HG03575 (cell line): ENCODE measurements at regions not wholly inside any gene's neighbourhood (a gene's known extent, or its start where the extent isn't known, plus 50 kb on each side); places are given as distances from the start of the nearest gene placed in this dataset.

Experiments
- ATAC-seq: cut with Tn5 transposase; IDR thresholded peaks from one replicate; pipeline ENCODE4 v1.9.1; 2021; ENCODE audit not compliant: unreplicated experiment, insufficient number of reproducible peaks, low FRiP score; ENCODE audit errors: extremely low read depth

DNA sequence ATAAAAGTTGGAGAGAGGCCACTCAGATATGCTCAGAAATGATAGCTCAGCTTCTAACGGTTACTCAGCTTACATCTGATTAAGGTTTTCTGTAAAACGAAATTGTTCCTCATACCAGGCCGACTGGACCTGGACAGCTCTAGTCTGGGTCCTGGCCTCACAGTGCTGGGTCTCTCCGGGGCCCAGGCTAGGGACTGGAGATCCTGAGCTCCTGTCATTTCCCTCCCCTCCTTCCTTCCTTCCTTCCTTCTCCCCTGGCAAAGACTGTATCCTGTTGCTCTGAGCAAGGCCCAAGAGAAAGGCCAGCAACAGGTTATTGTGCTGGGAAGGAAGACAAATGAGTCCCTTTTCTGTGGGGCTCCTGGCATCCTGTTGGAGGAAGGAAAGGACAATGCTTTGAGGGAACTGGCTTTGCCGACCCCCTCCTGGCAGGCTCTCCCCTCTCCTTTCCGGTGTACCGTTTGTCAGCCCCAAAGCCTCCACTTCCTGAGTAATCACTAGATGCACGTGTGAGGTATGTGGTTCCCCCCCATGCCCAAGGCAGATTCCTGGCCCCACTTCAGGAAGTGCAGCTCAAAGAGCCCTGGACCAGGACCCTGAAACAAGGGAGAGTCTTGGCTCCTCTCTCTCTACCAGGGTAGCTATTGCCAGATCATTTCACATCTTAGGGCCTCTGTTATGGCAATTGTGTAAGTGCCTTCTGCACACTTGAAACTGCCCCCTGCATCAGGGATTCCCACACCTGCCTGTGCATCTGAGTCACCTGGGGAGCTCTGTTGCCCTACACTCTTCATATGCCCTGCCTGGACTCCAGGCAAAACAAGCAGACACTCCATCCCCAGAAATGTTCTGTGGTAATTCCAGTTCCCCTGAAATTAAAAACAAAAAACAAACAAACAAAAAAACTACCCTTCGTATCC, 212.7 kb upstream of the FGGY start:
- ATAC-seq, result no peak

GRCh38 chr1:59085101-59085500, 211.8 kb upstream of the FGGY start:
- no peak for ATAC-seq

GRCh38 chr1:59089036-59089798, 207.7 kb upstream of the FGGY start:
- no peak for ATAC-seq

DNA sequence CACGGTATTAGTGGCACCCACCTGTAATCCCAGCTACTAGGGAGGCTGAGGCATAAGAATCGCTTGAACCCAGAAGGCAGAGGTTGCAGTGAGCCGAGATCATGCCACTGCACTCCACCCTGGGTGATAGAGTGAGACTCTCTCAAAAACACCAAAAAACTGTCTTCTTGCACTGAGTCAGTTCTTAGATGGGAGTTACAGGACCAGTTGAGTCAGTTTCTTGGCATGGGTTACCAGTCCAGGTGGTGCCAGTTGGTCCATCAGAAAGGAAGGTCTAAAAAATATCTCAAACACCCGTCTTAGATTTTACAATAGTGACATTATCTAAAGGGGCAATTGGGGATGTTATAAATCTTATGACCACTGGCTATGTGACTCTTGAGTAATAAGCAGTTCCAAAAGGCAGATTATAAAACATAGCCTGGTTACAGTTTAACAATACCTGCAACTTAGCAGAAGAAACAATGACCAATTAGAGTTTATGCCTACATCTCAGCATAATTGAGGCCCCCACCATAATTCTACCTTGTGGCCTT, 206.9 kb upstream of the FGGY start:
- ATAC-seq, result no peak

DNA sequence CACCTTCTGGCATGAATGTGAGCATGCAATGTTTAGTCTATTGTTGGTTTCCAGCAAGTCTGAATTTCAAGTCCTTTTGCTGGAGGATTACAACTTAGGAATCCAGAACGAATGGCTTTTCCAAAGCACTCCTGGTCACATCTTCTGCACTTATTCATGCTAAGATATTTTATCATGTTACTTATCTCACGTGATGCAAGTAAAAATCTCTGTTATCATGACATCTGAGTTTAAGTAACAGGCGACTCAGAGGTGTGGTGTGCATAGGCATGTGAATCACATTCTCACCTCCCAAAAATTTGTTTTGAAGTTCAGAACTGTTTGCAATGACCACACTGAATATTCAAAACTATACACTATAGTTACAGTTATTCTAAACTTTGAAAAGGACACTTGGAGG, 204.8 kb upstream of the FGGY start:
- ATAC-seq, result no peak

- ATAC-seq, result no peak
Observed at GRCh38 chr1:59094001-59094400, 202.9 kb upstream of the FGGY start.

DNA sequence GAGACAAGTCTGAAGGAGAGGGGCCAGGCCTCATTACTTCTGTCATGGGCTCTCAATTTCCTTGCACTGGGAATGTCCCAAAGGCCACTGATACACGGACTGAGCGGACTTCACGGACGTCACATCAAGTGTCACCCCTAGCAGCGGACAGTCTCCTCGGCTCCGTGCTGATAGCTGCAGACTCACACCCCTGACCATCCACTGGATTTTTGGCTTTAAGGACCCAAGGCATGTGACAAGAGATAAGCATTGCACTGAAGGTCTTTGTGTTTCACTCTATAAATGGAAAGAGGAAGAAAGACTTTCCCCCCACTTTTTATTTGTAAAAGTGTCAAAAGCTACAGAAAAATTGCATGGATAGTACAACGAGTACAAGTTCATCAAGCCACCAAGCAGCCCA, 200.4 kb upstream of the FGGY start:
- ATAC-seq, result no peak

DNA sequence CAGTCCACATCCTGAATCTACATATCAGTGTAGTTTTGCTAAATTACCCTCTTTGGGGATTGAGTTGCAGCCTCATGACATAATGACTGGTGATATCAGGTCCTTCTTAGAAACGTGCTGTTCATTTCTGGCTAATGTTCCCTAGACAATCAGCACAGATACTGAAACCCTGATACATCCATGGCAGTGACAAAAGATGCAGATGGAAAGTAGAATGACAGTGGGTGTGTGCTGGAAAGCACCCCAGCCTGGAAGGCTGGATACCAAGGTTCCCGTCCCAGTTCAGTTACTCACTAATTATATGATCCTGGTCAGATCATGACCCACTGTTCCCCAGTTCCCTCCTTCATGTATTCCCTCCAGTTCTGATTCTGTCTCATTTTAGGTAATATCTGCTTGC, 198.2 kb upstream of the FGGY start:
- ATAC-seq, result no peak

- ATAC-seq, result no peak
Observed at GRCh38 chr1:59100708-59101374, 196.1 kb upstream of the FGGY start.

DNA sequence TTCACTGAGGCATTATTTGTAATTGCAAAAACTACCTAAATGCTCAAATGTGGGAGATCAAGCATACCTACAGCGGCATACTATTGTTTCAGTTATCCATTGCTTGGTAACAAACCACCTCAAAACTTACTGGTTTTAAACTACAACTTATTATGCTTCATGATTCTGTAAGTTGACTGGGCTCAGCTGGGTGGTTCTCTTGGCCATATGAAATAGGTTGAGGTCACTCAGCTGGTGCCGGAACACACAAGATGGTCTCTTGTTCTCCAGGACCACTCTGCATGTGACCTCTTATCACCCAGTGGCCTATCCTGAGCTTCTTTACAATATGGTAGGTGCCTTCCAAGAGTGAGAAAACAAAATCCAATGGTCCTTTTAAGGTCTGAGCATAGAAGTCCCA, 195.4 kb upstream of the FGGY start:
- ATAC-seq, result no peak

DNA sequence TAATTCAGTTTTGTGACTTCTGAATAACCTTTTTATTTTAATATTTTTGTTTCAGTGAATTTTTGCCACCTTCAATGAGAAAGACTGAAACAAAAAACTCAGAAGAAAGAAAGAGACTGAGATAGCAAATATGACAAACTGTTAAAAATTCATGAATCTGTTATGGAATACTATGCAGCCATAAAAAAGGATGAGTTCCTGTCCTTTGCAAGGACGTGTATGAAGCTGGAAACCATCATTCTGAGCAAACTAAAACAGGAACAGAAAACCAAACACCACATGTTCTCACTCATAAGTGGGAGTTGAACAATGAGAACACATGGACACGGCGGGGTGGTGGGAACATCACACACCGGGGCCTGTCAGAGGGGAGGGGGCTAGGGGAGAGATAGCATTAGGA, 193.4 kb upstream of the FGGY start:
- ATAC-seq, result no peak

- ATAC-seq, result no peak
Observed at GRCh38 chr1:59104191-59104760, 192.6 kb upstream of the FGGY start.

DNA sequence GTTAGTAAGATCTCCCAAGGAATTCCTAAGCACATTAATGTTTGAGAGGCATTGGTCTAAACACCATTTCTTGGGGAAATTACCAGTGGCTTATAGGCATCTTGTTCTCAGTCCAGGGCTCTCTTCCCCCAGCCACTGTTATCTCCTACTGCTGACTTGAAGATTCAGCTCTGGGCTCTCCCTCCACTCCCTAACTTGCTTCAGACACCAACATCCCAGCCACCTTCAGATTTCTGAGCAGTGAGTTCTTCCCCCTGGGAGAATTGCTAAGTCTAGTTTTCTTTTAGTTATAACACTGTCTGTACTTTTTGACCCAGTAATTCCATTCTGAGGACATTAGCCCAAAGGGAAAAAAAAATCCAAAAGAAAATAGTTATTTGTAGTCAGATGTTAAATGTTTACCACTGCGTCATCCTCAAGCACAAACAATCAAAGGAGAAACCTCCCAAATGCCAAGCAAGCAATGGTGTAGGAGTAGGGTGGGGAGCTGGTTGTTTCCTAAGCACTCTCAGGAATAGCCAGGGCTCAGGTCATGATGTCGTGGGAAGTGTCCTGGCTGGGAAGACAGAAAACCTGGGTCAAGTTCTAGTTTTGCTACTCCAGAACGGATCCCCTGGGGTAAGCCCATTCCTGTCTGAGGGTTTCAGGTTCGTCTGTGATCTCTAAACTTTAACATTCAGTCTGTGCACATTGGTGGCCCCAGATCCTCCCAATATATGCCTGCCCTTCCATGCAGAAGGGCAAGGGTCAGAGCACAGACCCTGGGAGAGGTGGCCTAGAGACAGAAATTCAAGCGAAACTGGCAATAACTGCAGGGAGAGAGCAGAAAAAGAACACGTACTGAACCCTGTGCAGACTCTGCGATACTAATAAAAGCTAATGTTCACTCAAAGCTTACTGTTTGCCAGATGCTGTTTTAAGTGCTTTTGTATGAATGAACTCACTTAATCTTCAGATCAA, 191.1 kb upstream of the FGGY start:
- ATAC-seq, result no peak

DNA sequence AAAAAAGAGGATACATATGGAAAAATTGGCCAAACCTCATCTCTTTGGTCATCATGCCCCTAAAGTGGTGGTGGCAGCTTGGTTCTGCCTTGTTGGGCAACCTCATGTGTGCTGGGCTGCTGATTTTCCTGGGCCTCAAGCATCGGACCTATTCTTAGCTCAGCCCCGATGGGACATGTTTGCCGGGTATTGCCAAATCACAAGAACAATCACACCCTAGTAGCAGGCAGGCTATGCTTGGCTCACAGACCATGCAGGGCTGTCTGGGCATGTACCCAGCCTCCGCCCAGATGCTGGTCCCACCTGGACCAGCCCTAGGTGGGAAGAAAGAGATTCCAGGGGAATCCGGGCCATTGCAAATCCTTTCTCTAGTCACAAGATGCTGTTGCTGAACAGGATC, 189.4 kb upstream of the FGGY start:
- no peak for ATAC-seq

- no peak for ATAC-seq
Observed at GRCh38 chr1:59107916-59108315, 189.0 kb upstream of the FGGY start.

DNA sequence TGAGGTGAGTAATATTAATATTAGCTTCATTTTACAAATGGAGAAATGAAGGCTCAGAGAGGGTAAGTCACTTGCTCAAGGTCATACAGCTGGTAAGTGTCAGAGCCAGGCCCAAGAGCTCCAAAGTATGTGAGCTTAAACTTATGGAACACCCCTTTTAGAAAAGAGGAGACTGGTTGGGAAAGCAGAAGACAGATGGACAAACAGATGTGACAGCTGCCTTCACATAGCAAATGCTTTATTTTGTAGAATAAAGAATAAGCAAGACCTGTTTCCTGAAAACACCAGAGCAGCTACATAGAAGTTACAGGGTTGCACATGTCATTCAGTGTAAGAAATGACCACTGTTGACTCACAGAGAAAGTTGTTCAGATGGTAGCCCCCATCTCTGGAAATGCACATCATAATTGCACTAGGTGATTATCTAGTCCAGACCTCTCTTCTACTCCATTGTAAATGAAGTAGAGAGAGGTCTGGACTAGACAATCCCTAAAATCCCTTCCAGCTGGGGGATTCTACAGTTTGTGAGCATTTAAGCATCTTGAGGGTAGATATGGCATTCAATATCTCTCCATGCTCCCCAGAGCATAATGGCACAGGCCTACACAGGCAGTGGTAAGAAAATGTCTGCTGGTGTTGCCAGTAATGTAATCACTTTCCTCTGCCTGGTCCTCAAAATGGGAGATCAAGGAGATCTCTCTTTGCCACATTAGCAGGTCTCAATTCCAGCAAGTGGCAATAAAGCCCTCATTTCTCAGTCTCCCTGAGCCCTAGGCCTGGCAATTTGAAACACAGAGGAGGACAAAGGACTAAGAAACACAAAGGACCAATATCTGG, 188.2 kb upstream of the FGGY start:
- no peak for ATAC-seq

DNA sequence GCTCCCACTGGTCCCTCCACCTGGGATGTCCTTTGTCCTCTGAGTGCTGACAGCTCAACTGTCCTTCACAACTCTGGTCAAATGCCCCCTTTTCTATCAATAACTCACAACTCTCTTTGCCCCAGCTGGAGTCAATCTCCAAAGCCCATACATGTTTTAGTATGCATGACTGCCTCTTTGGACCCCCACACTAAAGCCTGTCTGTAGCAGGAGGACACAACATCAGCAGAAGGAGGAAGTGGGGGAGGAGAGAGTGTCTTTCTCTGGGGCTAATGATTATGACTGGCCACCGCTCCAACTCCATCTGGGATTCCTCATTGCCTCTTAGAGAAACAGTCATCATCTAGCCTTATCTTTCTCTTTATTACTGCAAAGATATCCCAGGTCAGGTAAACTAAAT, 186.6 kb upstream of the FGGY start:
- no peak for ATAC-seq
